Neural cell (in vitro differentiated cells): ENCODE measurements at regions not wholly inside any gene's neighbourhood (a gene's known extent, or its start where the extent isn't known, plus 50 kb on each side); places are given as distances from the start of the nearest gene placed in this dataset.

Experiments used
- EP300 ChIP-seq: fragments of 450-650 bp; conservative IDR thresholded peaks from 2 replicates; pipeline ENCODE4 v1.6.1; 2014; ENCODE audit warnings: antibody characterized with exemption, mild to moderate bottlenecking, moderate library complexity; ENCODE audit not compliant: poor library complexity, severe bottlenecking
- RAD21 ChIP-seq: fragments of 450-650 bp; conservative IDR thresholded peaks from 2 replicates; pipeline ENCODE4 v1.6.1; 2014; ENCODE audit warnings: antibody characterized with exemption, mild to moderate bottlenecking, moderate library complexity
- TF ChIP-seq, protein P1 (sequence below): fragments of 450-650 bp; IDR thresholded peaks from 2 replicates; pipeline ENCODE4 v1.5.1; 2014; ENCODE audit warnings: antibody characterized with exemption, mild to moderate bottlenecking, moderate library complexity; ENCODE audit not compliant: poor library complexity, severe bottlenecking
- TF ChIP-seq, protein P2 (sequence below): IDR thresholded peaks from 2 replicates; pipeline ENCODE4 v1.6.1; 2012; ENCODE audit warnings: borderline replicate concordance

- TF ChIP-seq, protein P1, sequence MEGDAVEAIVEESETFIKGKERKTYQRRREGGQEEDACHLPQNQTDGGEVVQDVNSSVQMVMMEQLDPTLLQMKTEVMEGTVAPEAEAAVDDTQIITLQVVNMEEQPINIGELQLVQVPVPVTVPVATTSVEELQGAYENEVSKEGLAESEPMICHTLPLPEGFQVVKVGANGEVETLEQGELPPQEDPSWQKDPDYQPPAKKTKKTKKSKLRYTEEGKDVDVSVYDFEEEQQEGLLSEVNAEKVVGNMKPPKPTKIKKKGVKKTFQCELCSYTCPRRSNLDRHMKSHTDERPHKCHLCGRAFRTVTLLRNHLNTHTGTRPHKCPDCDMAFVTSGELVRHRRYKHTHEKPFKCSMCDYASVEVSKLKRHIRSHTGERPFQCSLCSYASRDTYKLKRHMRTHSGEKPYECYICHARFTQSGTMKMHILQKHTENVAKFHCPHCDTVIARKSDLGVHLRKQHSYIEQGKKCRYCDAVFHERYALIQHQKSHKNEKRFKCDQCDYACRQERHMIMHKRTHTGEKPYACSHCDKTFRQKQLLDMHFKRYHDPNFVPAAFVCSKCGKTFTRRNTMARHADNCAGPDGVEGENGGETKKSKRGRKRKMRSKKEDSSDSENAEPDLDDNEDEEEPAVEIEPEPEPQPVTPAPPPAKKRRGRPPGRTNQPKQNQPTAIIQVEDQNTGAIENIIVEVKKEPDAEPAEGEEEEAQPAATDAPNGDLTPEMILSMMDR, result no peak
- TF ChIP-seq EP300 (no peak), RAD21 (no peak)
- TF ChIP-seq, protein P2, sequence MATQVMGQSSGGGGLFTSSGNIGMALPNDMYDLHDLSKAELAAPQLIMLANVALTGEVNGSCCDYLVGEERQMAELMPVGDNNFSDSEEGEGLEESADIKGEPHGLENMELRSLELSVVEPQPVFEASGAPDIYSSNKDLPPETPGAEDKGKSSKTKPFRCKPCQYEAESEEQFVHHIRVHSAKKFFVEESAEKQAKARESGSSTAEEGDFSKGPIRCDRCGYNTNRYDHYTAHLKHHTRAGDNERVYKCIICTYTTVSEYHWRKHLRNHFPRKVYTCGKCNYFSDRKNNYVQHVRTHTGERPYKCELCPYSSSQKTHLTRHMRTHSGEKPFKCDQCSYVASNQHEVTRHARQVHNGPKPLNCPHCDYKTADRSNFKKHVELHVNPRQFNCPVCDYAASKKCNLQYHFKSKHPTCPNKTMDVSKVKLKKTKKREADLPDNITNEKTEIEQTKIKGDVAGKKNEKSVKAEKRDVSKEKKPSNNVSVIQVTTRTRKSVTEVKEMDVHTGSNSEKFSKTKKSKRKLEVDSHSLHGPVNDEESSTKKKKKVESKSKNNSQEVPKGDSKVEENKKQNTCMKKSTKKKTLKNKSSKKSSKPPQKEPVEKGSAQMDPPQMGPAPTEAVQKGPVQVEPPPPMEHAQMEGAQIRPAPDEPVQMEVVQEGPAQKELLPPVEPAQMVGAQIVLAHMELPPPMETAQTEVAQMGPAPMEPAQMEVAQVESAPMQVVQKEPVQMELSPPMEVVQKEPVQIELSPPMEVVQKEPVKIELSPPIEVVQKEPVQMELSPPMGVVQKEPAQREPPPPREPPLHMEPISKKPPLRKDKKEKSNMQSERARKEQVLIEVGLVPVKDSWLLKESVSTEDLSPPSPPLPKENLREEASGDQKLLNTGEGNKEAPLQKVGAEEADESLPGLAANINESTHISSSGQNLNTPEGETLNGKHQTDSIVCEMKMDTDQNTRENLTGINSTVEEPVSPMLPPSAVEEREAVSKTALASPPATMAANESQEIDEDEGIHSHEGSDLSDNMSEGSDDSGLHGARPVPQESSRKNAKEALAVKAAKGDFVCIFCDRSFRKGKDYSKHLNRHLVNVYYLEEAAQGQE, result no peak
These were observed 82.1 kb downstream of the NENF start for GRCh38 chr1:212514782-212515181.
